ENCODE measurements at regions not wholly inside any gene's neighbourhood (a gene's known extent, or its start where the extent isn't known, plus 50 kb on each side); places are given as distances from the start of the nearest gene placed in this dataset.
"Not testable (repeated sequence)": the region's sequence is repeated elsewhere in the genome, so short reads cannot be mapped to it uniquely, and the experiment has no call there.

DNA sequence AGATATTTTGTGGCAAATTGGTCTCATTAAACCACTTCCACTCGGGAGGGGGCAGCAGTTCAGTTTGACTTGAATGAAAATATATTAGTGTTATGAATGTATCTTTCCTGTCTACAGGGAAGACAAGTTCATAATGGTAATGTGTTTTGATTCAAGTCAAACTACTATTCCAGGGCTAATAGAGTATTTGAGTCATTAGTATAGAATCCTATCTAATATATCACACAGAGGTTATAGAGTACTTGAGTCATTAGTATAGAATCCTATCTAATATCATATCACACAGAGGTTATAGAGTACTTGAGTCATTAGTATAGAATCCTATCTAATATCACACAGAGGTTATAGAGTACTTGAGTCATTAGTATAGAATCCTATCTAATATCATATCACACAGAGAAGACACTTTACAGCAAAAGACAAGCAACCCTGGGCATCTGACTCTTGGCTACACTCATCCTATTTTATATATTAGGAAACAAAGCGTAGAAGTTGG lies 199.7 kb upstream of the MAGI2 start:
- H3K27me3 ChIP-seq (ENCODE audit: control insufficient read depth, insufficient read depth, low read length) = no peaks in the 10 kb centered on the region
- no peak overlapping the region for H3K4me3 ChIP-seq (ENCODE audit: low read depth, low read length)
- DNase-seq (ENCODE audit: low read depth) = no peak
- TF ChIP-seq, protein P1, sequence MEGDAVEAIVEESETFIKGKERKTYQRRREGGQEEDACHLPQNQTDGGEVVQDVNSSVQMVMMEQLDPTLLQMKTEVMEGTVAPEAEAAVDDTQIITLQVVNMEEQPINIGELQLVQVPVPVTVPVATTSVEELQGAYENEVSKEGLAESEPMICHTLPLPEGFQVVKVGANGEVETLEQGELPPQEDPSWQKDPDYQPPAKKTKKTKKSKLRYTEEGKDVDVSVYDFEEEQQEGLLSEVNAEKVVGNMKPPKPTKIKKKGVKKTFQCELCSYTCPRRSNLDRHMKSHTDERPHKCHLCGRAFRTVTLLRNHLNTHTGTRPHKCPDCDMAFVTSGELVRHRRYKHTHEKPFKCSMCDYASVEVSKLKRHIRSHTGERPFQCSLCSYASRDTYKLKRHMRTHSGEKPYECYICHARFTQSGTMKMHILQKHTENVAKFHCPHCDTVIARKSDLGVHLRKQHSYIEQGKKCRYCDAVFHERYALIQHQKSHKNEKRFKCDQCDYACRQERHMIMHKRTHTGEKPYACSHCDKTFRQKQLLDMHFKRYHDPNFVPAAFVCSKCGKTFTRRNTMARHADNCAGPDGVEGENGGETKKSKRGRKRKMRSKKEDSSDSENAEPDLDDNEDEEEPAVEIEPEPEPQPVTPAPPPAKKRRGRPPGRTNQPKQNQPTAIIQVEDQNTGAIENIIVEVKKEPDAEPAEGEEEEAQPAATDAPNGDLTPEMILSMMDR (IDR thresholded peaks at IDR 0.05; ENCODE audit: insufficient read depth, low read length, poor library complexity, severe bottlenecking) = no peak
- no peaks in the 10 kb centered on the region for H3K36me3 ChIP-seq (ENCODE audit: control insufficient read depth, insufficient read depth, low read length)

GRCh38 chr7:79652619-79653018 lies 199.2 kb upstream of the MAGI2 start:
- Histone ChIP-seq H3K36me3 (ENCODE audit: control insufficient read depth, insufficient read depth, low read length) (no peaks in the 10 kb centered on the region), H3K4me3 (ENCODE audit: low read depth, low read length) (no peak overlapping the region), H3K27me3 (ENCODE audit: control insufficient read depth, insufficient read depth, low read length) (no peaks in the 10 kb centered on the region)
- TF ChIP-seq, protein P1 (IDR thresholded peaks at IDR 0.05; ENCODE audit: insufficient read depth, low read length, poor library complexity, severe bottlenecking) = no peak
- no peak for DNase-seq (ENCODE audit: low read depth)

- Histone ChIP-seq H3K36me3 (ENCODE audit: control insufficient read depth, insufficient read depth, low read length) (no peaks in the 10 kb centered on the region), H3K4me3 (ENCODE audit: low read depth, low read length) (no peak overlapping the region), H3K27me3 (ENCODE audit: control insufficient read depth, insufficient read depth, low read length) (no peaks in the 10 kb centered on the region)
- no peak for DNase-seq (ENCODE audit: low read depth)
- TF ChIP-seq, protein P1 (IDR thresholded peaks at IDR 0.05; ENCODE audit: insufficient read depth, low read length, poor library complexity, severe bottlenecking) = no peak
Measured at GRCh38 chr7:79647711-79648110, 194.2 kb upstream of the MAGI2 start.

GRCh38 chr7:79646278-79646677 lies 192.8 kb upstream of the MAGI2 start:
- TF ChIP-seq, protein P1 (IDR thresholded peaks at IDR 0.05; ENCODE audit: insufficient read depth, low read length, poor library complexity, severe bottlenecking) = no peak
- H3K4me3 ChIP-seq (ENCODE audit: low read depth, low read length) = no peak overlapping the region
- H3K27me3 ChIP-seq (ENCODE audit: control insufficient read depth, insufficient read depth, low read length) = no peaks in the 10 kb centered on the region
- no peak for DNase-seq (ENCODE audit: low read depth)
- no peaks in the 10 kb centered on the region for H3K36me3 ChIP-seq (ENCODE audit: control insufficient read depth, insufficient read depth, low read length)

- no peak overlapping the region for H3K4me3 ChIP-seq (ENCODE audit: low read depth, low read length)
- TF ChIP-seq, protein P1 (IDR thresholded peaks at IDR 0.05; ENCODE audit: insufficient read depth, low read length, poor library complexity, severe bottlenecking) = no peak
- no peak for DNase-seq (ENCODE audit: low read depth)
- no peaks in the 10 kb centered on the region for H3K36me3 ChIP-seq (ENCODE audit: control insufficient read depth, insufficient read depth, low read length)
- H3K27me3 ChIP-seq (ENCODE audit: control insufficient read depth, insufficient read depth, low read length) = no peaks in the 10 kb centered on the region
Measured at GRCh38 chr7:79636849-79637248, 183.4 kb upstream of the MAGI2 start.

DNA sequence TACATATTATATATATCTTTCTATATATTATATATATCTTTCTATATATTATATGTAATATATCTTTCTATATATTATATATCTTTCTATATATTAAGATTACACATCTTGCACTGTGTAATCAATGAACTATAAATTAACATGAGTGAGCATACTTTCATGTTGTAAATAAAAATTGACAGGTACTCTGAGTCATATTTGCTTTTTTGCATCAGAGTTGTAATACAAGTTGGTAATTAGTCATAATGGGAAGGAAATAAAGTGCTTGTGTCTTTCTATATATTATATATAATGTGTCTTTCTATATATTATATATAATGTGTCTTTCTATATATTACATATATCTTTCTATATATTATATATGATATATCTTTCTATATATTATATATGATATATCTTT lies 172.5 kb upstream of the MAGI2 start:
- DNase-seq (ENCODE audit: low read depth); H3K36me3 ChIP-seq (ENCODE audit: control insufficient read depth, insufficient read depth, low read length): not testable (repeated sequence)

More for the DNA sequence above, 172.5 kb upstream of the MAGI2 start:
- not testable (repeated sequence) for H3K4me3 ChIP-seq (ENCODE audit: low read depth, low read length); H3K27me3 ChIP-seq (ENCODE audit: control insufficient read depth, insufficient read depth, low read length)
